Fibroblast of mammary gland (primary cell): ENCODE measurements at regions not wholly inside any gene's neighbourhood (a gene's known extent, or its start where the extent isn't known, plus 50 kb on each side); places are given as distances from the start of the nearest gene placed in this dataset.

Source experiments
- DNase-seq: peaks from one replicate; pipeline ENCODE4 v3.0.0-alpha.2; 2010; ENCODE audit warnings: low read depth
- H3K4me3 ChIP-seq: 2 replicates; pipeline ENCODE4 v1.5.1; 2011; ENCODE audit warnings: low read depth, mild to moderate bottlenecking, low read length, moderate library complexity; ENCODE audit not compliant: control insufficient read depth
- CTCF ChIP-seq: conservative IDR thresholded peaks from 2 replicates; pipeline ENCODE4 v1.5.1; 2011; ENCODE audit warnings: low read depth, low read length, inconsistent platforms; ENCODE audit not compliant: control insufficient read depth, insufficient read depth

- DNase-seq: no peak
- no peak for TF ChIP-seq CTCF
- H3K4me3 ChIP-seq: no peak overlapping the region
Measured at GRCh38 chr6:44575644-44576043, 188.1 kb downstream of the CDC5L start.

DNA sequence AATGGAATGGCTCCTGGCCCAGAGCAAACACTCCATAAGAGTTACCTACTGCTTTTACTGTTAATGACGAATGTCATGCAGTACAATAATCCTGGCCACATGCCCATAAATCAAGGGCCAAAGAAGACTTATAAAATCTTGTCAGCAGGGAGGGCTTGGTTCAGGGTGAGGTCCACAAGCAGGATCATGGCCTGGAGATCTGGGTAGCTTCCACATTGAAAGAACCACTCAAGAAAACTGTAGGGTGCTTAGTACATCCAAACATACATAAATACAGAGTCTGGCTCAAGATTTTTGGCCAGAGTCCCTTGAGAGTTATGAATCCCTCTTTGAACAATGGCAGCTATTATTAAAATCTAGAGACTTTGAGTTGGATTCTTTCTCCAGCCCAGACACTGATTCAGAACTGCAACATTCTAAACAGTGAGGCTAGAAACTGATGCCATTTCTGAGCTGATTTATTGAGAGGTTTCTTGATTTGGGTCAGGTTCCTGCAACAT is 188.7 kb downstream of the CDC5L start:
- H3K4me3 ChIP-seq: no peak overlapping the region
- TF ChIP-seq CTCF: no peak
- DNase-seq: peak; percentile 31

- TF ChIP-seq CTCF: no peak
- H3K4me3 ChIP-seq: no peak overlapping the region
- DNase-seq: peak; percentile 22
Measured at GRCh38 chr6:44580901-44581300, 193.4 kb downstream of the CDC5L start.

DNA sequence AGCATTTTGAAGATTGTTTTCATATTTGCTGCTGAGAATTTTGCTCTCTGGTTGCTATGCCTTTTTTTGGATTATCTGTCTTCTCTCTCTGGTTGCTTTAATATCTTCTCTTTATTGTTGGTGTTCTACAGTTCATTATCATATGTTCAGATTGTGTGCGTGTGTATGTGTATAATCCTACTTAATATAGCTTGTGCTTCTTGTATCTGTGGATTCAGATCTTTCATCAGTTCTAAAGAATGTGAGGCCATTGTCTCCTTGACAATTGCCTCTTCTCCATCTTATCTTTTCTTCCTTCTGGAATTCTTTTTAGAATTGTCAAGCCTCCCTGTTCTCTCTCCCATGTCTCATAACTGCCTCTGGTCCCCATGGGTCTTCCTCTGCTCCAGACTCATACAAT is 195.4 kb downstream of the CDC5L start:
- no peak for TF ChIP-seq CTCF
- no peak for DNase-seq
- no peak overlapping the region for H3K4me3 ChIP-seq

DNA sequence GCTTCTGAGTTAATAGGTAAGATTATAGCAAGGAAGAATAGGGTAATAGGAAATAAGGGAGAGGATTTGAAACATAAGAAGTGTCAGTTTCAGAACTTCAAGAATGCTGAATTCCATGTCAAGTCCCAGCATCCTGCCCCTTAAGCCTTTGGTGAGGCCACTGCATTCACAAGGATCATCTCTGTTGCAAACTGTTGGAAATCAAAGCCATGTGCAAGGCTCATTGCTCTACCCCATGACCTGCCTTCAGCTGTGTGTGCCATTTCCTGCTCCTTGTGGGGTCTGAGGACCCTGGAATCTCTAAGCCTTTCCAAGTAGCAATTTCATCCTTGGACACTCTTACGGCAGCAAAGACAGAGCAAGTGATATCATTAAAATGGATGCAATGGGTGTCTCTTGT is 203.0 kb downstream of the CDC5L start:
- no peak overlapping the region for H3K4me3 ChIP-seq
- no peak for DNase-seq
- TF ChIP-seq CTCF: no peak

- peak; percentile 75 for DNase-seq
- no peak overlapping the region for H3K4me3 ChIP-seq
- peak; percentile 58 for TF ChIP-seq CTCF
Measured at GRCh38 chr6:44593539-44593944, 206.0 kb downstream of the CDC5L start.

DNA sequence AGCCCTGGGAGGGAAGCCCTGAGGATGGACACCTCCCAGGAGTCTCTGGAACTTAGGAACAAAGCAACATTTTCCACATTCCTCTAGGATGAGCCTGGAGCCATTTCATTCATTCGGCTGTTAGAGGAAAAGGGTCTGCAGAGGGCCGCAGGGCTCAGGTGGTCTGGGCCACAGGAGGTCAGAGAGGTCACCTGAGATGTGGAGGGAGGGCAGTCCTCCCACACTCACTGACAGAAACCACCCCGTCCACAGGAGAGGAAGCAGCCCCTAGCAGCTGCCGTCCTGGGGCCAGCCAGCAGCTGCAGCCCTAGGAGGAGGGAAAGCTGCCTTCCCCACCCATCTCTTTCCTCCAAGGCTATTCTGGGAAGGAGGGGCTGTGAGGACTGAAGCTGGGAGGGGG is 207.0 kb downstream of the CDC5L start:
- TF ChIP-seq CTCF: no peak
- no peak for DNase-seq
- H3K4me3 ChIP-seq: no peak overlapping the region
